C1 segment of cervical spinal cord (tissue), 14 donors: ENCODE measurements at regions not wholly inside any gene's neighbourhood (a gene's known extent, or its start where the extent isn't known, plus 50 kb on each side); places are given as distances from the start of the nearest gene placed in this dataset.
"Not testable (repeated sequence)": the region's sequence is repeated elsewhere in the genome, so short reads cannot be mapped to it uniquely, and the experiment has no call there.

ENCODE experiments used
- DNase-seq, 14 donors: peaks; one replicate each; lab custom pipeline; 2025; lab: John Stamatoyannopoulos, UW

DNA sequence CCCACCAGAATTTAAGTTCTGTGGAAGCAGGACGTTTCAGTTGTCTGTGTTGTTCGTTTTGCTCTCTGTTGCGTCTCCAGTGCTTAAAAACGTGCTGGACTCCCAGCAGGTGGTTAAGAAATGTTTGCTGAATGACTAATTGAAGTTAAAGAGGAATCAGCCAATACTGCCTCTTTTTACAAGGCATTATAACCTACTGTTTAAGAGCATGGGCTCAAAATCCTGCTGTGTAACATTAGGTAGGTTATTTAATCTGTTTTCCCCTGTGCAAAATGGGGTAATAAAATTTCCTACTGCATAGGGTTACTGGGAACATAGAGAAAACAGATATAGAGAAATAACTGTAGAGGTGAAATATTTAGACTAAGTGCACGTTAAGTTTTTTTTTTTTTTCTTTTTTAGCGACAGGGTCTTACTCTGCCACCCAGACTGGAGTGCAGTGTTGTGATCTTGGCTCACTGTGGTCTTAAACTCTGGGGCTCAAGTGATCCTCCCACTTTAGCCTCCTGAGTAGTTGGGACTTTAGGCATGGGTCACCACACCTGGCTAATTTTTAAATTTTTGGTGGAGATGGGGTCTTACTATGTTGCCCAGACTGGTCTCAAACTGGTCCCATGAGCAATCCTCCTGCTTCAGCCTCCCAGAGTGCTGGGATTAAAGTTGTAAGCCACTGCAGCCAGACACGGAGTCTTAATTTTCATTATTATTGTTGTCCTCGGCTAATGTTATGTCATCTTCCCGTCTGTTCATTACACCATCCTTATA lies 139.4 kb upstream of the PRICKLE1 start:
- no peak for DNase-seq

- DNase-seq: no peak
Observed at GRCh38 chr12:42728287-42728686, 138.7 kb upstream of the PRICKLE1 start.

DNA sequence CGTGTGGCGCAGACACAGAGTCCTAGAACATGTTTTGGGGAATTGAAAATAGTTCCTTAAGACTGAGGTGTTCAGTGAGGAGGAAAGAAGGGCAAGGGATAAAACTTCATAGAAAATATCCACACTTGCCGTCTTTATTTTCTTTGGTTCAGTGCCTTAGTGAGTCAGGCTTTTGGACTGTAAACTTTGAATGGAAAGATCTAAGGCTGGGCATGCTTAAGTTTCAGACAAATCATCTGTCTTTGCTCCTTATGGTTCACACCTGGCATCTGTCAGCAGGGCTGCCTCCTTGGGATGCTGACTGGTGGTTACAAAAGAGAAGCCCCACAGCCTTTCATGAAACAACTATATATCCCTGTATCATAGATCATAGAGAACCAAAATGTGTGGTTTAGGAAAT lies 136.3 kb upstream of the PRICKLE1 start:
- DNase-seq: no peak

DNA sequence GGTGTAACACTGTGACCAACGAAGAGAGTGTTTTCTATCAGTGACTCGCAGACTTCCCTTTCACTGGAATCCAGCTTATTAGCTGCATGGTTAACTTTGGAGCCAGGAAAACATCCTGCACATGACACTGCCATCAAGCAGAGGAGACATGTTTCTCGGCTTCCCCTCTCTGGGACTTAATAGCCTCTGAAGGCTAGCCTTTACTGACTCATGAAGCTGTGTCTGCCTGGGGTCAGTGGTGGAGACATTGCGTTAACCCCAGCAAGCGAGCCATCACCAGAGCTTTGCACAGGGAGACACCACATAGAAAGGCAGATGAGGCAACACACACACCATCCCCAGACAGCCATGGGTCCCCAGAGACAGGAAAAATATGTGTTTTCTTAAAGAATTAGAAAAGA lies 126.9 kb upstream of the PRICKLE1 start:
- DNase-seq: no peak

DNA sequence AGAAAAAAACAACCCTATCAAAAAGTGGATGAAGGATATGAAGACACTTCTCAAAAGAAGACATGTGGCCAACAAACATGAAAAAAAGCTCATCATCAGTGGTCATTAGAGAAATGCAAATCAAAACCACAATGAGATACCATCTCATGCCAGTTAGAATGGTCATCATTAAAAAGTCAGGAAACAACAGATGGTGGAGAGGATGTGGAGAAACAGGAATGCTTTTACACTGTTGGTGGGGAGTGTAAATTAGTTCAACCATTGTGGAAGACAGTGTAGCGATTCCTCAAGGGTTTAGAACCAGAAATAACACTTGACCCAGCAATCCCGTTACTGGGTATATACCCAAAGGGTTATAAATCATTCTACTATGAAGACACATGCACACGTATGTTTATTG lies 124.0 kb upstream of the PRICKLE1 start:
- DNase-seq: not testable (repeated sequence)

DNA sequence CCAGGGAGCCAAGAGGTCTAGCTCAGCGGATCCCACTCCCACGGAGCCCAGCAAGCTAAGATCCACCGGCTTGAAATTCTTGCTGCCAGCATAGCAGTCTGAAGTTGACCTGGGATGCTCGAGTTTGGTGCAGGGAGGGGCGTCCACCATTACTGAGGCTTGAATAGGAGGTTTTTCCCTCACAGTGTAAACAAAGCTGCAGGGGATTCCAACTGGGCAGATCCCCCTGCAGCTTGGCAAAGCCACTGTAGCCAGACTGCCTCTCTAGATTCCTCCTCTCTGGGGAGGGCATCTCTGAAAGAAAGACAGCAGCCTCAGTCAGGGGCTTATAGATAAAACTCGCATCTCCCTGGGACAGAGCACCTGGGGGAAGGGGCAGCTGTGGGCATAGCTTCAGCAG lies 118.8 kb upstream of the PRICKLE1 start:
- DNase-seq: not testable (repeated sequence)

DNA sequence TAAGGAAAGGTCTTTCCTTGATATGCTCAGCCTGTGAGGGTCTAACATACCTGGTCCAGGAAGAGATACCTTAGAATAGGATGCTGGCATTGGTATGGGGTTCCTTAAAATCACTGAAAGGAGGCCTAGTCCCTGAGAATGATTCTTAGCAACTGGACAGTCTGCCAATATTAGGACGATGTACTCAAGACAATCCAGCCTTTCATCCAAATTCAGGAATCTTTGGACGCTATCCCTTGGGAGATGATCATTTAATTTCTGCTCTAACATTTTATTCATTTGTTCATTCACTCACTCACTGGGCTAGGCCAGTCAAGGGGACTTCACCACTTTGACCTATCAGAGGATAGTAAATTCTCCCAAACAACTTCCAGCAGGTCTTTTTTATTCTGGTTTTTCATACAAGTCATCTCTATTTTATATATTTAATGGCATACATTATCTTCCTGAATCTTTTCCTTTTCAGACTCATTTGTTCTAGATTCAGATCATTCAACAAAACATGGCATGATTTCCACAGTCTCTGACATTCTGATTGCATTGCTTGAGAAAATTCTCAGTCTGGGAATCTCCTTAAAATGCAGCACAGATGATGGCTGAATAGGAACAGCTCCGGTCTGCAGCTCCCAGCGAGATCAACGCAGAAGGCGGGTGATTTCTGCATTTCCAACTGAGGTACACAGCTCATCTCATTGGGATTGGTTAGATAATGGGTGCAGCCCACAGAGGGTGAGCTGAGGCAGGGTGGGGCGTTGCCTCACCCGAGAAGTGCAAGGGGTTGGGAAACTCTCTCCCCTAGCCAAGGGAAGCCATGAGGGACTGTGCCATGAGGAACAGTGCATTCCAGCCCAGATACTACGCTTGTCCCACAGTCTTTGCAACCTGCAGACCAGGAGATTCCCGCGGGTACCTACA lies 118.0 kb upstream of the PRICKLE1 start:
- no peak for DNase-seq

DNA sequence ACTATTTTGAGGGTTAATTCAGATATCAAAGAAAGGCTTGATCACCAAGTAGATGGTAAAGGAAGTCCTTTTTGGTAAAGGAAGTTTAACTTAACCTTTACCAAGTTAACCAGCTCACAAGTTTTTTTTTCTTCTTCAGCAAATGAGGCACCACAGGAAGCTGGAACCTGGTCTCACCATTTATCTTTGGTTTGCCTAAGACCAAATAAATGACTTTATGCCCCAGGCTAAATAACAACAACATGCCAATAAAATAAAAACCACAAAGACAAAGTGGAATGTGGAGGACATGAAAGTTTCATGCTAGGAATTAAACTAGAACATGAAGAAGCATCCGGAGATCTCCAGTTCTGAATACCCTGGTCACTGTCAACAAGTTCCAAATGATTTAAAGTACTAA lies 116.8 kb upstream of the PRICKLE1 start:
- no peak for DNase-seq

- DNase-seq: peak in 6 of 14 donors; percentile 6 to 50 (median 38)
Observed at GRCh38 chr12:42705863-42706262, 116.3 kb upstream of the PRICKLE1 start.

DNA sequence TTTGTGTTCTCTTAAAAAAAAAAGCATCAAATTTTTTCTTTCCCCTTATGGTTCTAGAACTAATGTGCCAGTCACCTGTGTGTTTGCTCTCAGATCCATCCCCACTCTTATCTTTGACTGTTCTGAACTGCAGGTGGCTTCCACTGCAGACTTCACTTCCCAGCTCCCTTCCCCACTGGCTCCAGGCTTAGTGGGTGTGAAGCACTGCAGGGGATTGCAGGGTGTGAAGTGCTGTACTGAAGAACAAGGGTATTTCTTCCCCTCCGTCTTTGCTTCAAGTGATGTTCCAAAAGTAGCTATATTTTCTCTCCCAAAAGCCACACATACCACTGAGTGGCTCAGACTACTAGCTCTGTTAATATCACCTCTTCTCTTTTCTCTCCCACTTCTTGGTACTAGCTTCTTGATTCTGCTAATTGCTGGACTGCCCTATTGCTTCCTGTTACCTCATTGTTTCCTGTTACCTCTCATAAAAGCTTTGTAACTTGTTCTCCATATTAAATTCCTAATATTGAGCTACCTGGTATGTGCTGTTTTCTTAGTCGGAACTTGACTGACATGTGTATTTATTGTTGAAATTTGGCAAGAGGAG lies 115.4 kb upstream of the PRICKLE1 start:
- no peak for DNase-seq

DNA sequence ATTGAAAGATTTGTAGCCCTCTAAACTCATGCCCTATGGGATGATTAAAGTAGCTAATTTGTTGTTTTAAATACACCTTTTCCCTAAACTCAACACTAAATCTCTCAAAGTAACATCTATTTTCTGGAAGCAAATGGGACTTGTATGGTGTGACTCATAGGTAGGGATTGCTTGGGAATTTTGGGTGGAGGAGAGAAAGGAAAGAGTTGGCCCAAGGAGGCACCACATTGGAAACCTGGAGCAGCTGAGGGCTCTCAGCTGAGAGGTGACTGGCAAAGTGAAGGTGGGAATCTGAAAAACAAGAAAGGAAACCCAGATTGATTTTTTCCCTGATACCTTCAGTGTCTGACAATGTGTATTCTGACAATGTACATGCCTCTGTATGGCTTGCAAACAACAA lies 114.8 kb upstream of the PRICKLE1 start:
- no peak for DNase-seq

DNA sequence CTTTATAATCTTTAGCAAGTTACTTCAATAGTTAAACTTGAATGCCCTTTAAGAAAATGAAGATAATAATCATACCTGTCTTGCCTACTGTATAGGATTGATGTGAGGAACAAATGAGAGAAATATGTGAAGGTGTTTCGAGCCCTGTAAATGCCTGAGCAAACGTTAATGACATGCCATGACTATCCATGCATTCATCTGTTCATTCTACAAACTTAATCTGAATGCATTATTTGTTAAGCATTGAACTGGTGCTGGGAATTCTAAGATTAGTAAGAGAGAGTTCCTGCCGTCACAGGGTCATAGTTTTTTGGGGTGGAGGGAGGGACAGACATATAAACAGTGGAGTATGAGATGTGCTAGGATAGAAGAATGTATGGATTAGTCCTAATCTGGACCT lies 111.5 kb upstream of the PRICKLE1 start:
- DNase-seq: no peak

- no peak for DNase-seq
Observed at GRCh38 chr12:42698213-42698612, 108.7 kb upstream of the PRICKLE1 start.

GRCh38 chr12:42696406-42697149 lies 107.0 kb upstream of the PRICKLE1 start:
- DNase-seq: no peak

DNA sequence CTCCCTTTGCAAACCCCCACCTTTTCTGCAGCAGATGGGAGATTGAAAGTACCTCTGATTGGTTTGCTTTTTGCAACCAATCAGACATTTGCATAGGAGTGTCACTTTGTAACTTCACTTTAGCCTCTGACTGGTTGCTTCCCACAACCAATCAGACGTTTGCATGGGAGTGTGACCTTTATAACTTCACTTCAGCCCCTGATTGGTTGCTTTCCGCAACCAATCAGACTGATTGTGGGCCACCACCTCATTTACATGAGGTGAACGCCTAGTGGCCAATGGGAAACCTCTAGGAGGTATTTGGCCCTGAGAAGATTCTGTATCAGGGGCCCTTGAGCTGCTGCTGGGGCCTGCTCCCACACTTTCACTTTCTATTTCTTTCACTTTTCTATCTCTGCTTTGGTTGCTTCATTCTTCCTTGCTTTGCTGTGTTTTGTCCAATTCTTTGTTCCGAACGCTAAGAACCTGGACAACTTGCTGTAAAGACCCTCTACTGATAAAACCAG lies 106.0 kb upstream of the PRICKLE1 start:
- DNase-seq: no peak

DNA sequence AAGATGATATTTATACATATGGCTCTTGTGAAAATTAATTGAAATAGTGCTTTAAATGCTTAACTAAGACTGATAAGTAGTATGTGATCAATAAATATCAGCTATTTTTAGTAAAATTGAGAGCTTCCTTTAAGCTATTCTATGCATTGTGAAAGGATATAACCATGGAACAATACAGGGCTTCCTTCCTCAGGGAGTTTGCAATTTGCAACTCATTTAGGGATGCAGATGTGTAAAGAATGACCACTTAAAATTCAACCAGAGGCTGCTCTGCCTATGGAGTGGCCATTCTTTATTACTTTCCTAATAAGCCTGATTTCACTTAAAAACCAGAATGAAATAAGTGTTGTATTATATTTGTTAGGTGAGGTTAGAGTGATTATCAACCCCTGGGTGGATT lies 103.2 kb upstream of the PRICKLE1 start:
- no peak for DNase-seq

DNA sequence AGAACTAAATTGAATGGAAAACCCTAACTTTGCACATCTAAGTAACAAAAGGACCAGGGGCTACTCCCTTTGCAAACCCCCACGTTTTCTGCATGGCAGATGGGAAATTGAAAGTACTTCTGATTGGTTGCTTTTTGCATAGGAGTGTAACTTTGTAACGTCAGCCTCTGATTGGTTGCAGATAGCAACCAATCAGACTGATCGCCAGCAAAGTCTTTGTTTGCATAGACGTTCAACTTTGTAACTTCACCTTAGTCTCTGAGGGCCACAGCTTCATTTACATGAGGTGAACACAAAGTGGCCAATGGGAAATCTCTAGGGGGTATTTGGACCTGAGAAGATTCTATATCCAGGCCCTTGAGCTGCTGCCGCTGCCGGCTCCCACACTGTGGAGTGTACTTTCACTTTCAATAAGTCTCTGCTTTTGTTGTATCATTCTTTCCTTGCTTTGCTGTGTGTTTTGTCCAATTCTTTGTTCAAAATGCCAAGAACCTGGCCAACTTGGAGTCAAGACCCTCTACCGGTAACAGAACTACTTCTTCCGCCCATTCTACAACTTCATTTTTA lies 102.5 kb upstream of the PRICKLE1 start:
- no peak for DNase-seq

GRCh38 chr12:42690264-42690663 lies 100.7 kb upstream of the PRICKLE1 start:
- DNase-seq: no peak

DNA sequence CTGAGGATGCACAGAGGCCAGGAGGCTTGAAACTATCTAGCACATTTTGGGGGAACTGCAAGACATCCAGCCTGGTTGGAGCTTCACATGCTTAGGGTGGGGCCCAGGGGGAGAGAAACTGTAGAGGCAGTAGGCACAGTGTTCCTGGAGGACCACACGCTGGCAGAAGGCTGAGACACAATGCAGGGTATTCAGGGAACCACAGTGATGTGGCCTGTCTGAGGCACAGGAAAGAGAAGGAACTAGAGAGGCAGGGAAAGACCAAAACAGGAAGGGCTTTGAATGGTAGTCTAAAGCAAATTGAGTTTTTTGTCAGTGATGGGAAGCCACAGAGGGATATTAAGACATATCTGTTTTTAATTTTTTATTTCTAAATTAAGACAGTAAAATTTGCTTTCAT lies 100.2 kb upstream of the PRICKLE1 start:
- DNase-seq: no peak

GRCh38 chr12:42686514-42687172 lies 97.1 kb upstream of the PRICKLE1 start:
- no peak for DNase-seq

- DNase-seq: no peak
Observed at GRCh38 chr12:42684802-42685071, 95.2 kb upstream of the PRICKLE1 start.
